ENCODE measurements at regions not wholly inside any gene's neighbourhood (a gene's known extent, or its start where the extent isn't known, plus 50 kb on each side); places are given as distances from the start of the nearest gene placed in this dataset.

GRCh38 chr2:221060376-221060775, 511.7 kb downstream of the EPHA4 start:
- TF ChIP-seq CTCF (IDR thresholded peaks at IDR 0.05; ENCODE audit: low read depth, low read length, missing control alignments) = no peak
- in situ Hi-C loops (cut with HindIII; ENCODE audit: low sequenced_read_pairs) = no loop called here
- no peak for DNase-seq (ENCODE audit: low read depth)
- no peak overlapping the region for H3K4me3 ChIP-seq (ENCODE audit: low read depth, low read length)

- H3K4me3 ChIP-seq (ENCODE audit: low read depth, low read length) = no peak overlapping the region
- in situ Hi-C loops (cut with HindIII; ENCODE audit: low sequenced_read_pairs) = no loop called here
- TF ChIP-seq CTCF (IDR thresholded peaks at IDR 0.05; ENCODE audit: low read depth, low read length, missing control alignments) = no peak
- DNase-seq (ENCODE audit: low read depth) = no peak
Observed at GRCh38 chr2:221063568-221063967, 508.5 kb downstream of the EPHA4 start.

GRCh38 chr2:221064058-221064854, 507.8 kb downstream of the EPHA4 start:
- TF ChIP-seq CTCF (IDR thresholded peaks at IDR 0.05; ENCODE audit: low read depth, low read length, missing control alignments) = no peak
- H3K4me3 ChIP-seq (ENCODE audit: low read depth, low read length) = no peak overlapping the region
- DNase-seq (ENCODE audit: low read depth) = no peak
- in situ Hi-C loops (cut with HindIII; ENCODE audit: low sequenced_read_pairs) = no loop called here

DNA sequence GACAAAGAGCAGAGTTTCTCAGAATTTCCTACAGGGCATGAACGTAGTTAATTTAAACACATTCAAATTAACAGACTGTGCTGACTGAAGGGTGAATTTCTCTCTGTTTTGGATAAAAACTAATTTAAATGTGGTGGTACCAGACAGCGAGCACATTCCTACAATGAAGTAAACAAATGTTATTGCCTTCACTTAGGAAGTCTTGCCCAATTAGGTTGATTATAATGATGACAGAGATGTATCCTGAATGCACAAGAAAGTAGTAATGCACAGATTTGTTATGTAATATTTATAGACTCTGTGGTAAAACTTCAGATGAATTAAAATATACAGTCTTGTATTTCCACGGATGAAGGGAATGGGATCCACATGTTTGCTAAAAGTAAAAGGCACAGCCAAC, 507.2 kb downstream of the EPHA4 start:
- in situ Hi-C loops (cut with HindIII; ENCODE audit: low sequenced_read_pairs) = no loop called here
- H3K4me3 ChIP-seq (ENCODE audit: low read depth, low read length) = no peak overlapping the region
- TF ChIP-seq CTCF (IDR thresholded peaks at IDR 0.05; ENCODE audit: low read depth, low read length, missing control alignments) = no peak
- no peak for DNase-seq (ENCODE audit: low read depth)

DNA sequence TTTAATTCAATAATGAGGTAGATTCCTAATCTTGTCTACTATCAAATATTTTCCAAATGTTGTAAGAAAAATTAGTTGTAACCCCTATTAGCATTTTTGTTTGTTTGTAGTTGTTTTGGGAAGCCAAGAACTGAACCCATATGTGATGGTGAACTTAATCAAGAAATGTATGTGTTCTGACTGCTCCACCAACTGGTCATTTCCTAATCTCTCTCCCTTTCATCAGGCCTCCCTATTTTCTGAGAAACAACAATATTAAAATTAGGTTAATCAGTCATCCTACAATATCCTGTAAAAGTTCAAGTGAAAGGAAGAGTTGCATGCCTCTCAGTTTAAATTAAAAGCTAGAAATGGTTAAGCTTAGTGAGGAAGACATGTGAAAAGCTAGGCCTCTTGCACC, 504.0 kb downstream of the EPHA4 start:
- DNase-seq (ENCODE audit: low read depth) = no peak
- in situ Hi-C loops (cut with HindIII; ENCODE audit: low sequenced_read_pairs) = no loop called here
- no peak overlapping the region for H3K4me3 ChIP-seq (ENCODE audit: low read depth, low read length)
- no peak for TF ChIP-seq CTCF (IDR thresholded peaks at IDR 0.05; ENCODE audit: low read depth, low read length, missing control alignments)

GRCh38 chr2:221070106-221070505, 502.0 kb downstream of the EPHA4 start:
- DNase-seq (ENCODE audit: low read depth) = no peak
- TF ChIP-seq CTCF (IDR thresholded peaks at IDR 0.05; ENCODE audit: low read depth, low read length, missing control alignments) = no peak
- in situ Hi-C loops (cut with HindIII; ENCODE audit: low sequenced_read_pairs) = no loop called here
- H3K4me3 ChIP-seq (ENCODE audit: low read depth, low read length) = no peak overlapping the region

Data from astrocyte of the cerebellum (primary cell).